HEK293 (cell line): ENCODE measurements at regions not wholly inside any gene's neighbourhood (a gene's known extent, or its start where the extent isn't known, plus 50 kb on each side); places are given as distances from the start of the nearest gene placed in this dataset.

Source experiments
- OVOL3 ChIP-seq: fragments of 450-650 bp; formaldehyde crosslinking; IDR thresholded peaks from 2 replicates; pipeline ENCODE4 v1.5.1; 2016; ENCODE audit warnings: missing biosample characterization, missing genetic modification characterization
- REPIN1 ChIP-seq: fragments of 450-650 bp; formaldehyde crosslinking; IDR thresholded peaks from 2 replicates; pipeline ENCODE4 v1.5.1; 2017; ENCODE audit warnings: missing biosample characterization, missing genetic modification characterization, low read depth
- ZFP3 ChIP-seq: fragments of 450-650 bp; formaldehyde crosslinking; IDR thresholded peaks from 2 replicates; pipeline ENCODE4 v1.5.1; 2016; ENCODE audit warnings: low read depth, missing biosample characterization, missing genetic modification characterization
- ZNF133 ChIP-seq: fragments of 450-650 bp; formaldehyde crosslinking; IDR thresholded peaks from 2 replicates; pipeline ENCODE4 v1.5.1; 2016; ENCODE audit warnings: missing biosample characterization, missing genetic modification characterization
- ZNF561 ChIP-seq: fragments of 450-650 bp; IDR thresholded peaks from 2 replicates; pipeline ENCODE4 v1.5.1; 2018; ENCODE audit warnings: missing biosample characterization, missing genetic modification characterization, borderline replicate concordance
- ZNF621 ChIP-seq: fragments of 450-650 bp; formaldehyde crosslinking; IDR thresholded peaks from 2 replicates; pipeline ENCODE4 v1.5.1; 2017; ENCODE audit warnings: missing biosample characterization, missing genetic modification characterization
- ZNF785 ChIP-seq: fragments of 450-650 bp; formaldehyde crosslinking; IDR thresholded peaks from 2 replicates; pipeline ENCODE4 v1.5.1; 2016; ENCODE audit warnings: missing biosample characterization, missing genetic modification characterization
- ZNF837 ChIP-seq: fragments of 450-650 bp; formaldehyde crosslinking; IDR thresholded peaks from 2 replicates; pipeline ENCODE4 v1.5.1; 2016; ENCODE audit warnings: missing biosample characterization, missing genetic modification characterization
- TF ChIP-seq, protein P1 (sequence below): fragments of 450-650 bp; formaldehyde crosslinking; IDR thresholded peaks from 2 replicates; pipeline ENCODE4 v1.5.1; 2016; ENCODE audit warnings: missing biosample characterization, missing genetic modification characterization
- TF ChIP-seq, protein P2 (sequence below): fragments of 450-650 bp; formaldehyde crosslinking; IDR thresholded peaks from 2 replicates; pipeline ENCODE4 v1.5.1; 2016; ENCODE audit warnings: missing biosample characterization, missing genetic modification characterization

GRCh38 chr6:158262082-158262481 is 50.2 kb upstream of the TULP4 start:
- no peak for TF ChIP-seq ZNF837 (tag by site-specific recombination)
- no peak for TF ChIP-seq ZNF621
- TF ChIP-seq, protein P1, sequence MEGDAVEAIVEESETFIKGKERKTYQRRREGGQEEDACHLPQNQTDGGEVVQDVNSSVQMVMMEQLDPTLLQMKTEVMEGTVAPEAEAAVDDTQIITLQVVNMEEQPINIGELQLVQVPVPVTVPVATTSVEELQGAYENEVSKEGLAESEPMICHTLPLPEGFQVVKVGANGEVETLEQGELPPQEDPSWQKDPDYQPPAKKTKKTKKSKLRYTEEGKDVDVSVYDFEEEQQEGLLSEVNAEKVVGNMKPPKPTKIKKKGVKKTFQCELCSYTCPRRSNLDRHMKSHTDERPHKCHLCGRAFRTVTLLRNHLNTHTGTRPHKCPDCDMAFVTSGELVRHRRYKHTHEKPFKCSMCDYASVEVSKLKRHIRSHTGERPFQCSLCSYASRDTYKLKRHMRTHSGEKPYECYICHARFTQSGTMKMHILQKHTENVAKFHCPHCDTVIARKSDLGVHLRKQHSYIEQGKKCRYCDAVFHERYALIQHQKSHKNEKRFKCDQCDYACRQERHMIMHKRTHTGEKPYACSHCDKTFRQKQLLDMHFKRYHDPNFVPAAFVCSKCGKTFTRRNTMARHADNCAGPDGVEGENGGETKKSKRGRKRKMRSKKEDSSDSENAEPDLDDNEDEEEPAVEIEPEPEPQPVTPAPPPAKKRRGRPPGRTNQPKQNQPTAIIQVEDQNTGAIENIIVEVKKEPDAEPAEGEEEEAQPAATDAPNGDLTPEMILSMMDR (tag by site-specific recombination), result no peak
- TF ChIP-seq ZFP3 (tag by site-specific recombination), result no peak
- no peak for TF ChIP-seq REPIN1
- TF ChIP-seq OVOL3 (tag by site-specific recombination), result no peak
- no peak for TF ChIP-seq ZNF561 (tag by site-specific recombination)
- TF ChIP-seq, protein P2, sequence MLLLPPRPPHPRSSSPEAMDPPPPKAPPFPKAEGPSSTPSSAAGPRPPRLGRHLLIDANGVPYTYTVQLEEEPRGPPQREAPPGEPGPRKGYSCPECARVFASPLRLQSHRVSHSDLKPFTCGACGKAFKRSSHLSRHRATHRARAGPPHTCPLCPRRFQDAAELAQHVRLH (tag by site-specific recombination), result no peak
- TF ChIP-seq ZNF133 (tag by site-specific recombination), result no peak
- TF ChIP-seq ZNF785 (tag by site-specific recombination), result no peak
